GM10266 (cell line): ENCODE measurements at regions not wholly inside any gene's neighbourhood (a gene's known extent, or its start where the extent isn't known, plus 50 kb on each side); places are given as distances from the start of the nearest gene placed in this dataset.

ENCODE experiments used
- DNase-seq: peaks from one replicate; pipeline ENCODE4 v3.0.0; 2012; ENCODE audit errors: extremely low spot score
- CTCF ChIP-seq: IDR thresholded peaks from 2 replicates; pipeline ENCODE4 v1.5.1; 2012; ENCODE audit warnings: mild to moderate bottlenecking, low read depth; ENCODE audit not compliant: control insufficient read depth, insufficient read depth; ENCODE audit errors: missing control alignments

DNA sequence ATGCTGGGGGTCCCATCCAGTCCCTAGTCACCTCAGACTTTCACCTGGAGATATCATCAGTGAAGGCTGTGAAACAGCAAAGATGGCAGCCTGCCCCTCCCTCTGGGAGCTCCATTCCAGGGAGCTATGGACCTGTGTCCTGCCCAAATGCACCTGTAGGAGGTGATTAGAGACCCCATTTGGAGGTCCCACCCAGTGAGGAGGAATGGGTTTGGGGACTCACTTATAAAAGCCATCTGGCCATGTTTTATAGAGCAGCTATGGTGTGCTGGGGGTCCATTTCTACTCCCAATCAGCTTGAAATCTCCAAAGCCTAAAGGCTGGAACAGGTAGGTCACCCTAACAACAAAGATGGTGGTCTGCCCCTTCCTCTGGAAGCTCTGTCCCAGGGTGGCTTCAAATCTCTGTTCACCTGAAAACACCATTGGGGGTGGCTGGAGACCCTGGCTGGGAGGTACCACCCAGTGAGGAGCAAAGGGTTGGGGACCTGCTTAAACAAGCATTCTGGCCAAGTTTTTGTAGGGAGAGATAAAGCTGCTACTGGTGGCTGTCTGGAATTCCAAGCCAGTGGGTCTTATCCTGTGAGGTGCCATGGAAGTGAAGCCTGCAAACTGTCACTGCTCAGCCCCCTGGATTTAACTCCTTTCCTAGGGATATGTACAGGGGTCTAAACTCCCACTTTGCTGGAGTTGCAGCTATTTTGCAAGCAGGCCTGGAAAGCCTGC is 182.3 kb downstream of the RASSF9 start:
- TF ChIP-seq CTCF = no peak

GRCh38 chr12:85654456-85654840 is 181.8 kb downstream of the RASSF9 start:
- no peak for DNase-seq
- TF ChIP-seq CTCF = no peak

More for the DNA sequence above, 182.3 kb downstream of the RASSF9 start:
- no peak for DNase-seq

DNA sequence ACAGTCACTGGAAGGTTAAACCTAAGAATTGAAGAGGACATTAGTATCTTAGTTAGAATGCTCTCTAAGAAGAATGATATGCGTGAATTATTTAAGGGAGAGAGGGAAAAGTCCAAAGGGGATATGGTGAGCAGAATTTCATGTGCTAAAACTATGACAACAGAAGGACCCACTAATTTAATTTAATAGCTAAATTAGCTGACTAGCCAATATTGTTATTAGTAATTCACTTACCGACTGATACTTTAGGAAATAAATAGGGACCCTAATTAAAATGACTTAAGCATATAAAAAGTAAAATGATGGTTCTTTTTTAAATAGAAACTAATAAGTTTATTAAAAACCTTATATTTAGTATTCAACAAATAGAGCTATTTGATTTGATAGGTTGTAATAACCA is 179.6 kb downstream of the RASSF9 start:
- no peak for TF ChIP-seq CTCF
- no peak for DNase-seq

DNA sequence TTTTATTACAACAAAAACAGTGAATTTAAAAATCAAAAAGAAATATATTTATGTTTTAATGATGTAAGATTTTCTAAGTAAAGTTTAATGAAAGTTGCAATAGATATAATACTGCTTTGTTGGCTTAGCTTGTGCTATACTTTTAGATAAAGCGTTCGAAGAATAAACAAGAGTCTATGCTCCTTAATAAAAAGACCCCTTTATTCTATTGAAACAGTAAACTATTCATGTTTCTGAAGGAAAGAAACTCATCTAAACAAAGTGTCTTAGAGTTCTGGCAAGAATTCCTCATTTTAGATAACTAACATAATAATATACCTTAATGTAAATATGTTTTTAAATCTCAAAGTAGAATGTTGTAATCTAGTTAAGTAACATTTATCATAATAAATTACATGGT is 179.0 kb downstream of the RASSF9 start:
- TF ChIP-seq CTCF = no peak
- no peak for DNase-seq

- no peak for DNase-seq
- TF ChIP-seq CTCF = no peak
Measured at GRCh38 chr12:85657836-85658630, 178.2 kb downstream of the RASSF9 start.

GRCh38 chr12:85659754-85660530 is 176.3 kb downstream of the RASSF9 start:
- DNase-seq = no peak
- TF ChIP-seq CTCF = no peak
